NCI-H1694 treated with DMSO at 0.1 percent for 48 hours (cell line): ENCODE measurements at regions not wholly inside any gene's neighbourhood (a gene's known extent, or its start where the extent isn't known, plus 50 kb on each side); places are given as distances from the start of the nearest gene placed in this dataset.

ENCODE experiments used
- DNase-seq: peaks from one replicate; lab custom pipeline; 2025; lab: John Stamatoyannopoulos, UW

DNA sequence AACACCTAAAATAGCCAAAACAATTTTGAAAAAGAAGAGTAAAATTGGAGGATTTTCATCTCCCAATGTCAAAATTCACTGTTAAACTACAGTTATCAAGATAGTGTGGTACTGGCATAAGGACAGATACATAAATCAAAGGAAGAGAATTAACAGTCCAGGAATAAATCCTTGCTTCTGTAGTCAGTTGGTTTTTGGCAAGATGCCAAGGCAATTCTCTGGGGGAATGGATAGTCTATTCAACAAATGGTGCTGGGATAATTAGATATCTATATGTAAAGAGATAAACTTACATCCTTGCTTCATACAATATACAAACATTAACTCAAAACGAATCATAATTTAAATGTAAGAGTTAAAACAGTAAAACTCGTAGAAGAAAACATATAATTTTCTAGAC, 57.9 kb upstream of the SELENOK start:
- DNase-seq, result peak; percentile 8

DNA sequence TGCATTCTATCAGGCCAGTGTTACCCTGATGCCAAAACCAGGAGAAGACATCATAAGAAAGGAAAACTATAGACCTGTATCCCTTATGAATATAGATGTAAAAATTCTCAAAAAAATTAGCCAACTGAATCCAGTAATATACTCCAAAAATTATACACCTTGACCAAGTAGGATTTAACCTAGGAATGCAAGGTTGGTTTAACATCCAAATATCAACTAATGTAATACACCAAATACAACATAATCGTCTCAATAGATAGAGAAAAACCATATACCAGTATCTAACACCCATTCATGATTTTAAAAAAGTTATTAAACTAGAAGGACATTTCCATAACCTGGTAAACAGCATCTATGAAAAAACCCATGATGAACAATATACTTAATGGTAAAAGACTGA, 56.5 kb upstream of the SELENOK start:
- DNase-seq, result no peak

DNA sequence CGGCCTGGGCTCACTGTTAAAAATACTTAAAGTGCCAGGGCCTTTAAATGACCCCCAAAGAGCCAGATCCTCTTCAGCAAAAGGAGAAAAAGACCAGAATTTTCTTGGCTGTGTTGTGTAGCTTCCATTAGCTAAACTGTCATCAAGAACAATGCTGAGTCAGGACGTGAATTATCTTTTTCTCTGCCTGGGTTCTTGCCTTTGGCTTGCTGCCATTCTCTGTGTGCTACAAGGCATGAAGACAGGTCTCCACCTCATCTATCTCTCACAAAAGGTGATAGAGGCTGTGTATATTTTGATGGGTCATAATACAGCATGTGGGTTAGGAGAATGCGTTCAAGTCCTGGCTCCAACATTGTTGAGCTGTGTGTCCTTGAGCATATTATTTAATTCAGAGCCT, 52.4 kb upstream of the SELENOK start:
- DNase-seq, result no peak

DNA sequence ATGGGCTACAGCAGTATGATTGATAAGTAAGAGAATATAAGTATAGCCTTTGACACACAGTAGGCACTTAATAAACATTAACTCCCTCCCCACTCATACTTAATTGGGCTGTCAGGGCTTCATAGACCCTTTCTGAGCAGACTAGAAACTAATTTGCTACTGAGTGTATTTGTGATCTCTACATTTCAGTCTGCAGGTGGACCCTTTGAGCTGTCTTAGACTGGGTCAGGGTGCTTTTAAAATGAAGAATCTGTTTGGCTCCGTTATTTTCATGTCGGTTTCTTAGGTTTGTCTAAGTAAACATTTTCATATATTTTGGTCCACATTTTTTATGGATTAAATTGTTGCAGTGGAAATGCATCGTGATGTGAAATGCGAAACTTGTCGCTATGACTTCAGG, 50.3 kb upstream of the SELENOK start:
- DNase-seq, result peak; percentile 6
